GM21723 (cell line): ENCODE measurements at regions not wholly inside any gene's neighbourhood (a gene's known extent, or its start where the extent isn't known, plus 50 kb on each side); places are given as distances from the start of the nearest gene placed in this dataset.

ENCODE experiments used
- ATAC-seq: cut with Tn5 transposase; IDR thresholded peaks from one replicate; pipeline ENCODE4 v1.9.1; 2021; ENCODE audit warnings: mild to moderate bottlenecking, moderate library complexity; ENCODE audit not compliant: unreplicated experiment

DNA sequence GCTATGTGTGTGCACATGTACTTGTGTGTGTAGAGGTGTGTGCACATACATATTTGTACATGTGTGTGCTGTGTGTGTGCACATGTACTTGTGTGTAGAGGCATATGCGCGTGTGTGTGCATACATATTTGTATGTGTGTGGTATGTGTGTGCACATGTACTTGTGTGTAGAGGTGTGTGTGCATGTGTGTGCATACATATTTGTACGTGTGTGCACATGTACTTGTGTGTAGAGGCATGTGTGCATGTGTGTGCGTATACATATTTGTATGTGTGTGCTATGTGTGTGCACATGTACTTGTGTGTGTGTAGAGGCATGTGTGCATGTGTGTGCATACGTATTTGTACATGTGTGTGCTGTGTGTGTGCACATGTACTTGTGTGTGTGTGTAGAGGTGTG is 291.9 kb downstream of the AJAP1 start:
- ATAC-seq = no peak

DNA sequence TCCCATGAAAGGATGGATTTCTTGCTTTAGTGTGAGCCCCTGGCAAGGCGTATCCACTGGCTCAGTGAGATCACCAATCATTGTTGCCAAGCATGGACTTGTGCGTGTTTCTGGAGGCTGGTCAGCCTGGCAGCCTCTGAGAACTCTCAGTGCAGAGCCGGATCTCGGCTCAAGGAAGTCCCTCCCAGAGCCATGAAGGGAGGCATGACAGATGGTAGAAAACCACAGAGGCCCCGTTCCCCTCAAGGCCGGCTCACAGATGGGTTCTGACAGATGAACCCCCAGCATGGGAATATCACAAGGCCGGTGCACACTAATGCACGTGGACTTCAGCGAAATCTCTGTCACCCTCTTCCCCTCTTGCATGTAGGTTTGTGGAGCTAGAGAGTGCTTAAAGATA is 290.5 kb downstream of the AJAP1 start:
- ATAC-seq = no peak

DNA sequence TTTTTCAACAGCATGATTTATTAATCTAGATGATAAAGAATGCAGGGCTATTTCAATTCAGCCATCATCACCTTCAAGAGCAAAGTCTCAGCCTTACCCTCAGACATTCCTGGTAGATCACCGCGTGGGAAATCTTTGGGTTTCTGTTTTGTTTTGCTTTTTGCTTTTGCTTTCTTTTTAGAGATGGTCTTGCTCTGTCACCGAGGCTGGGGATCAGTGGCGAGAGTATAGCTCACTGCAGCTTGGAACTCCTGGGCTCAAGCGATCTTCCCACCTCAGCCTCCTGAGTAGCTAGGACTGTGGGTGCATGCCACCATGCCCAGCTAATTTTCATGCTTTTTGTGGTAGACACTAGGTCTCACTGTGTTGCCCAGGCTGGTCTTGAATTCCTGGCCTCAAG is 289.7 kb downstream of the AJAP1 start:
- ATAC-seq = no peak

DNA sequence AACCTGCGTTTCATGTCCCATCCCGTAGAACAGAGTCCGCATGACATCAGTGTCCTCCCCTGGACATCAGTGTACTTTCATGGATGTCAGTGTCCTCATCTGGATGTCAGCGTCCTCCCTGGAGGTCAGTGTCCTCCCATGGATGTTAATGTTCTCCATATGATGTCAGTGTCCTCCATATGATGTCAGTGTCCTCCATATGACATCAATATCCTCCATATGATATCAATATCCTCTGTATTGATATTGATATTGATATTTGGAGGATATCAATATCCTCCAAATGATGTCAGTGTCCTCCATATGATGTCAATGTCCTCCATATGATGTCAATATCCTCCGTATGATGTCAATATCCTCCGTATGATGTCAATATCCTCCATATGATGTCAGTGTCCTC is 284.9 kb downstream of the AJAP1 start:
- ATAC-seq = no peak

DNA sequence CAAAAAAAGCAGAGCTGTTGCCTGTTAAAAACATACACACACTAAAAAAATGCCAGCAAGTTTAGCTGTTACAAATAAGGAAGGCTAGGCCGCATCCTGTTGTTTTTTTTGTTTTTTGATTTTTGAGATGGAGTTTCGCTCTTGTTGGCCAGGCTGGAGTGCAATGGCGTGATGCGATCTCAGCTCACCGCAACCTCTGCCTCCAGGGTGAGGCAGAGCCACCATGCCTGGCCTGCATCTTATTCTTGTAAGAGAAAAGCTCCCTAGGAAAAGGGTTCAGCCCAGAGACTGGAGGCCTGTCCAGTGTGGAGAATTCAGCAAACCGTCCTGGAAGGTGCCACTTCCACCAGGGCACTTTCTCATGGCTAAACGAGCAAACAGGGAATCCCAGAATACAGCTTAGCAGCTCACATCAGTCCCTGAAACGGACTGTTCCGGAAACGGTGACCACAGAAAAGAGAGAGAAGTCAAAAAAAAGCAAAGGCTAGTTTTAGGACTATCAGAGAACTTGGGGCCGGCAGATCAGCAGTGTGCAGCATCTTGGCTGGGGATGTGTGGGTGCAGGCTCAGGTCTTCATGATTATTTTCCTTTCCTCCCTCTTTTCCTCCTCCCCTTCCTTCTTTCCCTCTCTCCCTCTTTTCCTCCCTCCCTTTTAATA is 283.6 kb downstream of the AJAP1 start:
- no peak for ATAC-seq

DNA sequence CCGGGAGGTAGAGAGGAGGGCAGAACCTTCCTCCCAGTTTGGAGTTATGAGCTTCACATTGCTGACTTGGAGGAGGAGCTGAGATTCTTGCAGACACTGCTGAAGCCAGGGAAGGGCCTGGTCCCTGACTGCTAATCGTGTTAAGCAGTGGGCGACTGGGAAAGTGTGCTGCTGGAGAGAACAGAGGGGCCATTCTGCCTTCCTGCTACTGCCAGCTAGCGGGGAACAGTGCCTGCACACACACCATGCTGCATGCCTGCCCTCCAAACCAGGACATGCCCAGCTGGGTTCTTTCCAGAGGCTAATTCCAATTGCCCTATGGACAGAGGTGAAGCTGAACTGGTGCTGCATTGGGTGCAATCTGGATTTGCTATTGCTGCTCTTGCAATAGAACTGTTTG is 281.4 kb downstream of the AJAP1 start:
- ATAC-seq = no peak

DNA sequence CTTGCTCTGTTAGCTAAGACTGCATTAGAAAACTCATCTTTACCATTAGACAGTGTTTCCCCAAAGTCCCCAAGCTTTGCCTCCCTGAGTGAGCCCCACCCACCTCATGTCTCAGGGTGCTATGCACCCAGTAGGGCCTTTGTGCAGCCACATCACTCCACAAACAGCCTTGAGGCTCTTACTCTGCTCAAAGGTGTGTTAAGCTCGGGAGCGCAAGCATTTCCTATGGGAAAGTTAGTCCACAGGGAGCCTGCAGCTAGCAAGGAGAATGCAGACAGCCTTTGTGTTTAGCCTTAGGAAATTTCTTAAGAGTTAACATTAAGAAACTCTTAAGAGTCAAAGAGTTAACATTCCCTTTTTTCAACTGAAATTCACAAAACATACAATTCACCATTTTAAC is 278.8 kb downstream of the AJAP1 start:
- ATAC-seq = no peak

DNA sequence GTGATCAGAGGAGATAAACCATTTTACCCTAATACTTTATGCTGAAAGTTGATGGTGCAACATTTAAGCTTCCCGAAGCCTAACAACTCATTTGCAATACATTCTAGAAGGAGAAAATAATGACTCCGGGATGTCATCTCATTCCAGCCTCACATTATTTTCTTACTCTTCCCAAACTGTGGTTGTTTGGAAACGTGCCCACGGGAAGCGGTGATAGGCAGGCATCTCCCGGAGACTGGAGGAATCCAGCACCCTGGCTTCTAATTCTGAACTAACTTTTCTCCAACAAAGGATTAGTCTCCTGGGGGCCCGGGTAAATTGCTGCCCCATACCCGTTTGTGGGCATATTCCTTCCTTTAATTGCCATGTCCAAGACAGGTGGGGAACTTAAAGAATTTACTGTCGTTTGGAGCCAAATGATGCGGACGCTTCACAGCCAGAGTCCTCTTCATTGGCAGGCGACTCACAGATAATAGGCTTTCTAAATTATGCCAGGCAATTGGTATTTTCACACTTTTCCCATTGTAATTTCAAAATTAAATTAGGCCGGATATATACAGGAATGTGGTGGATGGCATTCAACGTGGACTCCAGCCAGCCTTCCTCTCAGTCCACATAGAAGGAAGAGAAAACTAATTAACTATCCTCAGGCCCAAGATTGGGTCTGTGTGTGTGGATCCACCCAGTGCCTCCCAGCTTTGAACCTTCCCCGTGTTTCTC is 278.1 kb downstream of the AJAP1 start:
- no peak for ATAC-seq

DNA sequence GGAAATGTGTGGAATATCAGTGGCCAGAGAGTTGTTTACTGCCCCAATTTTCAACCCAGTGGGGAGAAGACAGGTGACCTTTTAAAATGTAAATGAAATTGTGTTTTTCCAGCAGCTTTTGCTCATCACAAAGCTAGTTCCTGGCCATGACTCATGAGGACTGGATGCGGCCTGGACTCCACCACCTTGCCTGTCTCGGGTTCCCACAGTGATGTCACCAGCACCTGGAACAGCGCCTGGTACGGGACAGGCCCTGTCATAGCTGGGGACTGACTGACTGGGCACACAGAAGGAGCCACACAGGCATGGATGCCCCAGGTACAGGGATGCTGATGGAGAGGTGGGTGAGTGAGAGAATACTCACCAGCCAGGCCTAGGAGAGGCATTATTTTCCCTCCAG is 277.1 kb downstream of the AJAP1 start:
- ATAC-seq = no peak

DNA sequence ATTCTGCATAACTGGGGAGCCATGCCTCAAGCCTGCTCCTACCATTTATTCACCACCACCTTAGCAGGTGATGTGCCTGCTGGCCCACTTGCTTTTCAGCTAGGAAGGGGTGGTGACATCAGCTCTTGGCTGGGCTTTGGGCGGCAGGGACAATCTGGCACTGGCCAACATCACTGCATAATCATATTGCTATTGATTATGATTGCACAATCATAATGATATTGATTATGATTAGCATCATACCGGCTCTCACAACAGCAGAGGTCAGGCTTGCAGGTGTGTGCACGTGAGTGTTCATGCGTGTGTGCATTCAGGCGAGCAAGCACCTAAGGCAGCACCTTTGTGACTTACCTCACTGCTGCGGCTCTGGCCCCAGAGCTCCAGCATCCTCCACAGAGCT is 273.8 kb downstream of the AJAP1 start:
- ATAC-seq = no peak

DNA sequence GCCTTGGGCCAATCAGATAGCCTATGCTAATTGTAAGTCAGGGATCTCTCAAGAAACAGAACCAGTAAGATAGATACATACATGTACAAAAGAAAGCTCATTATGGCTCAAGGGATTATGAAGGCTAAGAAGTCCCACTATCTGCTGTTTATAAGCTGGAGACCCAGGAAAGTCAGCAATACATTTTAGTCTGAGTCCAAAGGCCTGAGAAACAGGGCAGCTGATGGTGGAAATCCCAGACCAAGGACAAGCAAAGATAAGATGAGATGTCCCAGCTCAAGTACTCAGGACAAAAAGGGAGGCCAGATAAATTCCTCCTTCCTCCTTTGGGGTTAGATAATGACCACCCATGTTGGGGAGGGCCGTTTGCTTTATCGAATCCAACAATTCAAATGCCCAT is 269.9 kb downstream of the AJAP1 start:
- ATAC-seq = no peak

DNA sequence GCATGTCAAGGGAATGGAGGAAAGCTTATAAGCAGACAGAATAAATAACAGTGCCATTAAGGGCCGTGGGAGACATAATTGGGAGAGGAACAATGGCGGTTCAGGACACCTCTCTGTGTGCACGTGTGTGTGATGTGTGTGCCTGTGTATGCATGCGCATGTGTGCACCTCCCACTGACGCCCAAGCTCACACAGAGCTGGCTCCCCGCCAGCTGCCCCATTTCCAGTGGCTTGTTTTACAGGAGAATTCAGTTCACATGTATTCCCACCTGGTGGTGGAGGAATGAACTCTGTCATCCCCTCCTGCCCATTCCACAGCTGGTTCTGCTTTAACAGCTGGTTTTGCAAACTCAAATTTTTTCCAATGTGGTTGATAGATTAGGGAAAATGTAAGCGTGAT is 262.2 kb downstream of the AJAP1 start:
- no peak for ATAC-seq

DNA sequence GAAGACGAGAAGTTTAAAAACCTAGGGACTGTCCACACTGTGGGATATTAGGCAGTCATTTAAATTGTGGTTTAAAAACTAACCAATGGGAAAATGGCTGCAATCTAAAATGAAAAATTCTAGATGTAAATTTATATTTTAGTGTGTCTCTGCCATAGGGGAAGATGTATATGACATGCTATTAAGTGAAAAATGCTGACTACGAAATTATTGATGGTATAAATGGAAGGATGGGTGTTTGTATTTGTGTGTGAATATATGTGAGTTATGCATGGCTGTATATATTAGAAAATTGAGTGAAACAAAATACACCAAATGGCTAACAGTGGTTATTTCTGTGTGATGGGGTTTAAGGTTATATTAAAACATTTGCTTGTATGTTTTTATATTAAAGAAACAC is 260.7 kb downstream of the AJAP1 start:
- ATAC-seq = no peak

DNA sequence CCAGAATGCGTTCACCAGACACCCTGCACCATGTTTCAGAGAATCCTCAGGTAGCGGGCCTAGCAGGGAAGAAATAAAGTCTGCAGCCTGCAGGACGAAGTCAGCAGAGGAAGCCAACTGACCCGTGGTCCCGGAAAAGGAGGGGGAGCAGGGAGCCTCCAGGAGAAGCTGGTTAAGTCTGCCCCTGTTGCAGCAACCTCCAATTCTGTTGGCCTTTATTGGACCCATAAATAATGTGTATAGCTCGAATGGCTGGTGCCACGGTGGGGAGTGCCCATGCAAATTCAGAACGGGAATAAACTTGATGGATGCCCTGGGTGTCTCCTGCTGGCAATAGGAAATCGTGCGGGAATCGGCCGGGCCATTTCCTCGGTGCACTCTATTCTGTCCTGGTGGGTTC is 254.1 kb downstream of the AJAP1 start:
- no peak for ATAC-seq

DNA sequence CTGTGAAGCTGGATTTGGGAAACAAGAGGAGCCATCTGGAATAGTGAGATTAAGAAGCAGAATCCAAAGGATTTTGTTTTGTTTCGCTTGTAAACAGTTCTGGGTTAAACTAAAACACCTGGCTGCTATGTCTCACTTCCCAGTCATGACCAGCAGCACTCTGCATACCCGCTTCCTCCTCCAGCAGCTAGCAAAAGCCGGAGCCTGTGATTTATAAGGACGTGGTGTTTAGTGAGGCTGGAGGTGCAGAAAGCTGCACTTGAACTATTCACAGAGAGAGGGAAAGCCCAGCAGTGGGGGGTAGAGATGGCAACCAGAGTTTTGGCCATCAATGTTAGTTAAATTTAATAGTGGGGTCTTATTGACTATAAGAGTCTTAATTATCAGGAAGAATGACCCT is 240.2 kb downstream of the AJAP1 start:
- no peak for ATAC-seq

DNA sequence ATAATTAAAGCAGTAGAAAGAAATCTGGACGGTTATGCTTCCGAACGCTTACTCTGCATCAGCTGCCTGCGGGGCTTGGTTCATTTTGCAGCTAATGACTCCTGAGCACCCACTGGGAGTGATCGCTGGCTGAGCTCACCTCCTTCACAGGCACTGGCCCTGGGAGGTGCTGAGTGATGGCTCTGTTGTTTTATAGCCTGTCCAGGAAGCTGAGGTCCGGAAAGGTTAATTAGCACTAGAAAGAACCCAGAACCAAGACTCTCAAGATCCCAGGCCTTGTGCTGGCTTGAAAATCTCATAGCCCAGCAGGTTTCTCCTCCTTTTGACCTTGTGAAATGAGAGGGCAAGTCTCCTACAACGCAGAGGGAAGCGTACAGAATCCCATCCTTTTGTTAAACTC is 226.2 kb downstream of the AJAP1 start:
- no peak for ATAC-seq

DNA sequence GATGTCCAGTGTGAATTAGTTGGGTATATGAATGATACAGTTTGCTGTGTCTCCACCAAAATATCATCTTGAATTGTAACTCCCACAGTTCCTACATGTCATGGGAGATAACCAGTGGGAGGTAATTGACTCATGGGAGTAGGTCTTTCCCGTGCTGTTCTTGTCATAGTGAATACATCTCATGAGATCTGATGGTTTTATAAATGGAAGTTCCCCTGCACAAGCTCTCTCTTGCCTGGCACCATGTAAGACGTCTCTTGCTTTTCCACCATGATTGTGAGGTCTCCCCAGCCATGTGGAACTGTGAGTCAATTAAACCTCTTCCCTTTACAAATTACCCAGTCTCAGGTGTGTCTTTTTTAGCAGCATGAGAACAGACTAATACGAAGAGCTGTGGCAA is 223.0 kb downstream of the AJAP1 start:
- ATAC-seq = no peak

DNA sequence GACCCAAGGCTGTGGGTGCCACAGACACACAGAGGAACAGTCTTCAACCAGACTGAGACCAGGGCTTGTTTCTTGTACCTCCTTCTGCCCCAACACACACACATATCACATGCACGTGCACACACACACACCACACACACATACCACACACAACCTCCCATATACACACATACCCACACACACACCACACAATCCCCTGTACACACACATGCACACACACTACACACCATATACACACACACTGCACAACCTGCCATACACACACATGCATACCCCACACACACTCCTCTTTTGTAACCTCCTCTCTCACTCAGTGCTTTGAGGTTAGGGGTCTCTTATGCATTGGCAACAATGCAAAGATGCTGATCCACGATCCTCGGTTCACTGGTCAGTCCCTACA is 217.0 kb downstream of the AJAP1 start:
- ATAC-seq = no peak

DNA sequence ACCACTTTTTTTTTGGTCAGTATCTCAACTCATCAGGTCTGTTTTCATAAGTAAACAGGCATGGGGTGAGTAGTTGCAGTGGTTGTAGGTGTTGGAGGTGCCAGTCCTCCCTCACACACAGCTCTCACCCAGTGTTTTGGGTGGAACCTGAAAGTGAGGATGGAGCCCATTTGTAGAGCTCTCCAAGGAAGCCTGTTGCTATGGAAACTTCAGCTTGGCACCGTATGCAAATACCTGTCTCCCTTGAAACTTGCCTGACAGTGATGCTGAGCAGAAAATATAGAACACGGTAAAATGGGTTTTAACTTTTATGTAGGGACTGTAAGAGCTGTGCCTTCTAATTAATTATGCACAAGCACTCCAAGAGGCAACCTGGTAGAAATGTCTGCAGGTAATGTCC is 214.1 kb downstream of the AJAP1 start:
- no peak for ATAC-seq

DNA sequence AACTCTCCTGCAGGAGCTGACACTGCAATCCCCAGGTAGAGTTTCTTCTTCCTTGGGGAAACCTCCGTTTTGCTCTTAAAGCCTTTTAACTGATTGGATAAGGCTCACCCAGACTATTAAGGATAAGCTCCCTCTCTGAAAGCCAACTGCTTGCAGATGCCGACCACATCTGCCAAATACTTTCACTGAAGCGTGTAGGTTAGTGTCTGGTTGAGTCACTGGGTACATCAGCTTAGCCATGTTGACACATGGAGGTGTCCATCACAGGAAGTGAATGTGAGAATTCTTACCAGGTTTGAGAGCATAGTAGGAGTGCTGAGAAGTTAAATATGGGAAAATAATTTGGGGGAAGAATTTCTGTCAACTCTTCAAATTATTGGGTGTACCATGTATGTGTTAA is 202.0 kb downstream of the AJAP1 start:
- no peak for ATAC-seq

DNA sequence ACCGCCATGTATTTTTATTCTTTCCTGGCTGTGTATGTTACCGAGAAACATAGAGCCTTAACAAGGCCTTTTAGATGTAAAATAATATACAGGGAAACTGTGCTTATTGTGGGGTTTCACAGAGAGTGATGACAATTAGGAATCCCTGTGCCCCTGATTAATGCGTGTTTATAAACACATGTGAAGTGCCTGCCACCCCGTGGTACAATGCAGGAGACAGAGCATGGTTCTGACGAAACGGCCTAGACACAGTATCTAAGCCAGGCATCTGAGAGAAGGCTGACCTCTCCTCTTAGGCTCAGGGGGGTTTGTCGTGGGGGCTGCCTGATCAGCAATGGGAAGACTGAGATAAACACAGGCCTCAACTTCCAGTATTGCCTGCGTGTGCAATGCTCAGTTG is 200.0 kb downstream of the AJAP1 start:
- no peak for ATAC-seq

DNA sequence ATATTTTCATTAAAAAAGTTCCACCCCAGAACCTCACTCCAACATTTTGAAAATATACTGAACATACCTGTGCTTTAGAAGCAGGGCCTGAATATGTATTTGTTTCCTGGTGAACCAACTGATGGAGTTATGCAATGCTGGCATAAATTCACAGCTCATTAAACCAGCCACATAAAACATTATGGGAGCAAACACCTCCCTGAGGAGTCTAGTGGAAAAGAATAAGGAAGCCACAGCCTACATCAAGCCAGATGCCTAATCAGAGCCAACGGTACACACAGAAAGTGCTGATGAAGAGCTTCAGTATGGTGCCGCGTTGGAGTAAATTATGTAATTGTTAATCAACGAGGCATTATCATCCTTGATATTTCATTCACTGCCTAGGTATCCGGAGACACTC is 199.5 kb downstream of the AJAP1 start:
- no peak for ATAC-seq
